Liver (tissue), 3 donors: ENCODE measurements at regions not wholly inside any gene's neighbourhood (a gene's known extent, or its start where the extent isn't known, plus 50 kb on each side); places are given as distances from the start of the nearest gene placed in this dataset.

Experiments used
- CTCF ChIP-seq: fragments of 150-350 bp; IDR thresholded peaks from 2 replicates; pipeline ENCODE4 v1.5.1; 2017; ENCODE audit warnings: improper control_type of control experiment, low read depth, low read length; ENCODE audit not compliant: missing input control
- JUND ChIP-seq, 2 donors: IDR thresholded peaks; 2 replicates each; pipeline ENCODE4 v1.6.1; 2016; ENCODE audit warnings: antibody characterized with exemption in 2 of 2
- REST ChIP-seq: IDR thresholded peaks from 2 replicates; pipeline ENCODE4 v1.6.1; 2016; ENCODE audit warnings: antibody characterized with exemption, mild to moderate bottlenecking
- TAF1 ChIP-seq: conservative IDR thresholded peaks from 2 replicates; pipeline ENCODE4 v1.6.1; 2016; ENCODE audit warnings: antibody characterized with exemption, mild to moderate bottlenecking
- YY1 ChIP-seq: IDR thresholded peaks from 2 replicates; pipeline ENCODE4 v1.6.1; 2016; ENCODE audit warnings: antibody characterized with exemption, mild to moderate bottlenecking
- TF ChIP-seq, protein P1 (sequence below): IDR thresholded peaks from 2 replicates; pipeline ENCODE4 v1.6.1; 2016; ENCODE audit warnings: antibody characterized with exemption
- donor health status: healthy.
- donor health status: healthy.

- no peak for TF ChIP-seq CTCF
- TF ChIP-seq JUND (IDR thresholded peaks at IDR 0.05): no peak
- no peak for TF ChIP-seq YY1
- TF ChIP-seq, protein P1, sequence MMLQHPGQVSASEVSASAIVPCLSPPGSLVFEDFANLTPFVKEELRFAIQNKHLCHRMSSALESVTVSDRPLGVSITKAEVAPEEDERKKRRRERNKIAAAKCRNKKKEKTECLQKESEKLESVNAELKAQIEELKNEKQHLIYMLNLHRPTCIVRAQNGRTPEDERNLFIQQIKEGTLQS: no peak
- TF ChIP-seq TAF1: no peak
- TF ChIP-seq REST: no peak
Measured at GRCh38 chr7:106480616-106481031, 180.3 kb downstream of the CCDC71L start.
